ENCODE measurements at regions not wholly inside any gene's neighbourhood (a gene's known extent, or its start where the extent isn't known, plus 50 kb on each side); places are given as distances from the start of the nearest gene placed in this dataset.

DNA sequence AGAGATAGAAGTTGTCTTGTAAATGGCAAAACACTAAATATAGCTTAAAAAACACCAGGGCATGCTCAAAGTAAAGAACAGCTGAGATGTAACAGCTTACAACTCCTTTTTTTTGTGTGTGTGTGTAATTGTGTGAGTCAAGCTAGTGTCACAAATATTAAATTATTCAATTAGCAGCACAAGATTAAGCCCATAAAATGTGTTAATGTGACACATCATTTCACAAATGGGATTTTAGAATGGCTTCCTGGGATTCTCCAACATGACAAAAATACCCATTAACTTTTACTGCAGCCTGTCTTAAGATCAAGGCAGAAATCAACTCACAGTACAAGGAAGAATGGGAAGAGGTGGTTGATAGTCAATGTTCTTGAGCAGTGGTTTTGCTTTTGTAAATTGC, 251.4 kb downstream of the KIF20B start:
- TF ChIP-seq, protein P1, sequence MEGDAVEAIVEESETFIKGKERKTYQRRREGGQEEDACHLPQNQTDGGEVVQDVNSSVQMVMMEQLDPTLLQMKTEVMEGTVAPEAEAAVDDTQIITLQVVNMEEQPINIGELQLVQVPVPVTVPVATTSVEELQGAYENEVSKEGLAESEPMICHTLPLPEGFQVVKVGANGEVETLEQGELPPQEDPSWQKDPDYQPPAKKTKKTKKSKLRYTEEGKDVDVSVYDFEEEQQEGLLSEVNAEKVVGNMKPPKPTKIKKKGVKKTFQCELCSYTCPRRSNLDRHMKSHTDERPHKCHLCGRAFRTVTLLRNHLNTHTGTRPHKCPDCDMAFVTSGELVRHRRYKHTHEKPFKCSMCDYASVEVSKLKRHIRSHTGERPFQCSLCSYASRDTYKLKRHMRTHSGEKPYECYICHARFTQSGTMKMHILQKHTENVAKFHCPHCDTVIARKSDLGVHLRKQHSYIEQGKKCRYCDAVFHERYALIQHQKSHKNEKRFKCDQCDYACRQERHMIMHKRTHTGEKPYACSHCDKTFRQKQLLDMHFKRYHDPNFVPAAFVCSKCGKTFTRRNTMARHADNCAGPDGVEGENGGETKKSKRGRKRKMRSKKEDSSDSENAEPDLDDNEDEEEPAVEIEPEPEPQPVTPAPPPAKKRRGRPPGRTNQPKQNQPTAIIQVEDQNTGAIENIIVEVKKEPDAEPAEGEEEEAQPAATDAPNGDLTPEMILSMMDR (IDR thresholded peaks at IDR 0.05; ENCODE audit: low read depth, low read length, missing input control) = no peak
- TF ChIP-seq RAD21 (IDR thresholded peaks at IDR 0.05) (no peak), FOXA1 (IDR thresholded peaks at IDR 0.05) (no peak), GABPA (IDR thresholded peaks at IDR 0.05 in 1 of 2, conservative IDR thresholded peaks at IDR 0.05 in 1 of 2) (no peak), YY1 (IDR thresholded peaks at IDR 0.05) (no peak), JUND (IDR thresholded peaks at IDR 0.05) (no peak)
- TF ChIP-seq, protein P2, sequence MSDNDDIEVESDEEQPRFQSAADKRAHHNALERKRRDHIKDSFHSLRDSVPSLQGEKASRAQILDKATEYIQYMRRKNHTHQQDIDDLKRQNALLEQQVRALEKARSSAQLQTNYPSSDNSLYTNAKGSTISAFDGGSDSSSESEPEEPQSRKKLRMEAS (IDR thresholded peaks at IDR 0.05) = no peak
- TF ChIP-seq, protein P3, sequence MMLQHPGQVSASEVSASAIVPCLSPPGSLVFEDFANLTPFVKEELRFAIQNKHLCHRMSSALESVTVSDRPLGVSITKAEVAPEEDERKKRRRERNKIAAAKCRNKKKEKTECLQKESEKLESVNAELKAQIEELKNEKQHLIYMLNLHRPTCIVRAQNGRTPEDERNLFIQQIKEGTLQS (IDR thresholded peaks at IDR 0.05) = no peak
- TF ChIP-seq, protein P4, sequence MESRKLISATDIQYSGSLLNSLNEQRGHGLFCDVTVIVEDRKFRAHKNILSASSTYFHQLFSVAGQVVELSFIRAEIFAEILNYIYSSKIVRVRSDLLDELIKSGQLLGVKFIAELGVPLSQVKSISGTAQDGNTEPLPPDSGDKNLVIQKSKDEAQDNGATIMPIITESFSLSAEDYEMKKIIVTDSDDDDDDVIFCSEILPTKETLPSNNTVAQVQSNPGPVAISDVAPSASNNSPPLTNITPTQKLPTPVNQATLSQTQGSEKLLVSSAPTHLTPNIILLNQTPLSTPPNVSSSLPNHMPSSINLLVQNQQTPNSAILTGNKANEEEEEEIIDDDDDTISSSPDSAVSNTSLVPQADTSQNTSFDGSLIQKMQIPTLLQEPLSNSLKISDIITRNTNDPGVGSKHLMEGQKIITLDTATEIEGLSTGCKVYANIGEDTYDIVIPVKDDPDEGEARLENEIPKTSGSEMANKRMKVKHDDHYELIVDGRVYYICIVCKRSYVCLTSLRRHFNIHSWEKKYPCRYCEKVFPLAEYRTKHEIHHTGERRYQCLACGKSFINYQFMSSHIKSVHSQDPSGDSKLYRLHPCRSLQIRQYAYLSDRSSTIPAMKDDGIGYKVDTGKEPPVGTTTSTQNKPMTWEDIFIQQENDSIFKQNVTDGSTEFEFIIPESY (IDR thresholded peaks at IDR 0.05) = no peak
- TF ChIP-seq, protein P5, sequence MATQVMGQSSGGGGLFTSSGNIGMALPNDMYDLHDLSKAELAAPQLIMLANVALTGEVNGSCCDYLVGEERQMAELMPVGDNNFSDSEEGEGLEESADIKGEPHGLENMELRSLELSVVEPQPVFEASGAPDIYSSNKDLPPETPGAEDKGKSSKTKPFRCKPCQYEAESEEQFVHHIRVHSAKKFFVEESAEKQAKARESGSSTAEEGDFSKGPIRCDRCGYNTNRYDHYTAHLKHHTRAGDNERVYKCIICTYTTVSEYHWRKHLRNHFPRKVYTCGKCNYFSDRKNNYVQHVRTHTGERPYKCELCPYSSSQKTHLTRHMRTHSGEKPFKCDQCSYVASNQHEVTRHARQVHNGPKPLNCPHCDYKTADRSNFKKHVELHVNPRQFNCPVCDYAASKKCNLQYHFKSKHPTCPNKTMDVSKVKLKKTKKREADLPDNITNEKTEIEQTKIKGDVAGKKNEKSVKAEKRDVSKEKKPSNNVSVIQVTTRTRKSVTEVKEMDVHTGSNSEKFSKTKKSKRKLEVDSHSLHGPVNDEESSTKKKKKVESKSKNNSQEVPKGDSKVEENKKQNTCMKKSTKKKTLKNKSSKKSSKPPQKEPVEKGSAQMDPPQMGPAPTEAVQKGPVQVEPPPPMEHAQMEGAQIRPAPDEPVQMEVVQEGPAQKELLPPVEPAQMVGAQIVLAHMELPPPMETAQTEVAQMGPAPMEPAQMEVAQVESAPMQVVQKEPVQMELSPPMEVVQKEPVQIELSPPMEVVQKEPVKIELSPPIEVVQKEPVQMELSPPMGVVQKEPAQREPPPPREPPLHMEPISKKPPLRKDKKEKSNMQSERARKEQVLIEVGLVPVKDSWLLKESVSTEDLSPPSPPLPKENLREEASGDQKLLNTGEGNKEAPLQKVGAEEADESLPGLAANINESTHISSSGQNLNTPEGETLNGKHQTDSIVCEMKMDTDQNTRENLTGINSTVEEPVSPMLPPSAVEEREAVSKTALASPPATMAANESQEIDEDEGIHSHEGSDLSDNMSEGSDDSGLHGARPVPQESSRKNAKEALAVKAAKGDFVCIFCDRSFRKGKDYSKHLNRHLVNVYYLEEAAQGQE (IDR thresholded peaks at IDR 0.05) = no peak
